ENCODE measurements at regions not wholly inside any gene's neighbourhood (a gene's known extent, or its start where the extent isn't known, plus 50 kb on each side); places are given as distances from the start of the nearest gene placed in this dataset.

DNA sequence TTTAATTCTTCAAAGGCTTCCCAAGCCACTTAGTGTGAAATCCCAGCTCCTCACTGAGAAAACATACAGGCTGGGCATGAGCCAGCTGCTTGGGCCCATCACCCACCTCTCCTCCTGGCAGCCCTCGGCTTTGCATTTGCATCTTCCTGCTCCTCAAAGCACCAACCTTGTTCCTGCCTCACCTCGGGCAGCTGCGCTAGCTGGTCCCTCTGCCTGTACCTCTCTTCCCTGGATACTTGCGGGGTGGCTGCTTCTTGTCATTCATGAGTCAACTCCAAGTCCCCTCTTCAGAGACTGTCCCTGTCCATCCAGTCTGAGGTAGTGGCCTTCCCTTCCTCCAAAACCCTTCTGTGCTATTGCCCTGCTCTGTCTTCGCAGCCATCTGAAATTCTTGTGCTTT lies 116.1 kb upstream of the CXCL14 start:
- TF ChIP-seq PAX8 (IDR thresholded peaks at IDR 0.05) (no peak), JUND (IDR thresholded peaks at IDR 0.05; ENCODE audit: low read depth, low read length) (no peak), FOXM1 (IDR thresholded peaks at IDR 0.05; ENCODE audit: low read depth, low read length) (no peak), POLR2A (IDR thresholded peaks at IDR 0.05; ENCODE audit: low read depth, low read length) (no peak), CREB1 (IDR thresholded peaks at IDR 0.05; ENCODE audit: low read depth) (no peak), ZNF622 (IDR thresholded peaks at IDR 0.05) (no peak)
- TF ChIP-seq, protein P1, sequence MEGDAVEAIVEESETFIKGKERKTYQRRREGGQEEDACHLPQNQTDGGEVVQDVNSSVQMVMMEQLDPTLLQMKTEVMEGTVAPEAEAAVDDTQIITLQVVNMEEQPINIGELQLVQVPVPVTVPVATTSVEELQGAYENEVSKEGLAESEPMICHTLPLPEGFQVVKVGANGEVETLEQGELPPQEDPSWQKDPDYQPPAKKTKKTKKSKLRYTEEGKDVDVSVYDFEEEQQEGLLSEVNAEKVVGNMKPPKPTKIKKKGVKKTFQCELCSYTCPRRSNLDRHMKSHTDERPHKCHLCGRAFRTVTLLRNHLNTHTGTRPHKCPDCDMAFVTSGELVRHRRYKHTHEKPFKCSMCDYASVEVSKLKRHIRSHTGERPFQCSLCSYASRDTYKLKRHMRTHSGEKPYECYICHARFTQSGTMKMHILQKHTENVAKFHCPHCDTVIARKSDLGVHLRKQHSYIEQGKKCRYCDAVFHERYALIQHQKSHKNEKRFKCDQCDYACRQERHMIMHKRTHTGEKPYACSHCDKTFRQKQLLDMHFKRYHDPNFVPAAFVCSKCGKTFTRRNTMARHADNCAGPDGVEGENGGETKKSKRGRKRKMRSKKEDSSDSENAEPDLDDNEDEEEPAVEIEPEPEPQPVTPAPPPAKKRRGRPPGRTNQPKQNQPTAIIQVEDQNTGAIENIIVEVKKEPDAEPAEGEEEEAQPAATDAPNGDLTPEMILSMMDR (IDR thresholded peaks at IDR 0.05 in 2 of 3, conservative IDR thresholded peaks at IDR 0.05 in 1 of 3; ENCODE audit: control insufficient read depth in 2 of 3, extremely low read depth in 1 of 3, insufficient read depth in 1 of 3, low read depth in 3 of 3, low read length in 3 of 3): no peak

All from GM12878 (cell line).